ENCODE measurements at regions not wholly inside any gene's neighbourhood (a gene's known extent, or its start where the extent isn't known, plus 50 kb on each side); places are given as distances from the start of the nearest gene placed in this dataset.

DNA sequence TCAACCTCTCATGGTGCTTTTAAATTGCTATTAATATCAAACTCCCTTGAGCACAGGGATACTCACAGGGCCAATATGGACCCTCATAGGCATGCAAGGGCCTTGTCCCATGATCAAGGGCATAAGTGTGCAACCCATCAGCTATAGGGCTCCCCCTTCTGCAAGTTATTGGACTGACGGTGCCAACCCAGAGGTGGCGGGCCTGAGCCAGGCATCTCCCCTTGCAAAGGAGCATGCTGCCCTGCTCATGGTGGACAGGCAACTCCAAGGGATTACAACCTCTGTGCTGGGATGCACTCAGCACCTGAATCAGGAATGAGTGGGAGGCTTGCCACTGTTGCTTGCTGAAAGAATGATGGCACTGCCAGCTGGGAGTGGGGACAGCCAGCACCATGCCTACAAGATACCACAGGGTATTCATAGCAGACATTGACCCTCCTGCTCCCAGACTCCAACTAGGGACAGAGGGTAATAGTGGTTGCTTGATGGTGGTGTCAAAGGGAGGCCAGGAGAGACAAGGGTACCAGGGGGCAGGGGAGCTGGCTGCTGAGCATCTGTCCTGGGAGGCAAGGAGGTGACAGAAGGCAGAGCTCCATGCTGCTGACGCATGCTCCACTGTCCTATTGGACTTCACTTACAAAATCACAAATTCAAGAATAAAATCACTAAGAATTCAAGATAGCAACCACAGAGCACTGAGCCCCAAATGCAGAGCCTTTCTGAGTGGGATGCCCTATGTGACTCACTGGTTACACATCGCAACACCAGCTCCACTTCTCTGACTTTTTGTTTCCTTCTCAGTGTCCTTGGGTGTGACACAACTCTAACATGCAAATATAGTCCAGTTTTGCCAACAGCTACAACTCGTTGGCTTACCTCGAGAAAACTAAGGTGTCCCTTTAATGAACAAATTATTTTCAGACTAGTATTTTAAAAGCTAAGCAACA lies 157.1 kb upstream of the CCDC150 start:
- no peak overlapping the region for H4K5ac ChIP-seq (ENCODE audit: insufficient read length, low read depth, low read length)
- no peaks in the 10 kb centered on the region for H3K27me3 Mint-ChIP-seq (ENCODE audit: low read depth)
- no peak overlapping the region for H3K4ac ChIP-seq (ENCODE audit: low read depth, low read length)
- TF ChIP-seq, protein P1, sequence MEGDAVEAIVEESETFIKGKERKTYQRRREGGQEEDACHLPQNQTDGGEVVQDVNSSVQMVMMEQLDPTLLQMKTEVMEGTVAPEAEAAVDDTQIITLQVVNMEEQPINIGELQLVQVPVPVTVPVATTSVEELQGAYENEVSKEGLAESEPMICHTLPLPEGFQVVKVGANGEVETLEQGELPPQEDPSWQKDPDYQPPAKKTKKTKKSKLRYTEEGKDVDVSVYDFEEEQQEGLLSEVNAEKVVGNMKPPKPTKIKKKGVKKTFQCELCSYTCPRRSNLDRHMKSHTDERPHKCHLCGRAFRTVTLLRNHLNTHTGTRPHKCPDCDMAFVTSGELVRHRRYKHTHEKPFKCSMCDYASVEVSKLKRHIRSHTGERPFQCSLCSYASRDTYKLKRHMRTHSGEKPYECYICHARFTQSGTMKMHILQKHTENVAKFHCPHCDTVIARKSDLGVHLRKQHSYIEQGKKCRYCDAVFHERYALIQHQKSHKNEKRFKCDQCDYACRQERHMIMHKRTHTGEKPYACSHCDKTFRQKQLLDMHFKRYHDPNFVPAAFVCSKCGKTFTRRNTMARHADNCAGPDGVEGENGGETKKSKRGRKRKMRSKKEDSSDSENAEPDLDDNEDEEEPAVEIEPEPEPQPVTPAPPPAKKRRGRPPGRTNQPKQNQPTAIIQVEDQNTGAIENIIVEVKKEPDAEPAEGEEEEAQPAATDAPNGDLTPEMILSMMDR (conservative IDR thresholded peaks at IDR 0.05): peak; percentile 25; the same call in 1 of the 3 replicates
- no peaks in the 10 kb centered on the region for H3K23me2 ChIP-seq (ENCODE audit: insufficient read length, low read depth, low read length, poor library complexity, severe bottlenecking)
- no peak overlapping the region for H4K8ac ChIP-seq (replicated peaks; ENCODE audit: insufficient read length, low read depth, low read length)
- no peaks in the 10 kb centered on the region for H3K4me1 ChIP-seq (ENCODE audit: insufficient read depth, low read length)
- H3K14ac ChIP-seq (ENCODE audit: insufficient read depth, low read length): no peak overlapping the region
- peak overlapping the region in 1 of 3 experiments; percentile 42; a peak in 1 of 7 replicates for H3K27ac Mint-ChIP-seq
- H3K9me3 ChIP-seq (ENCODE audit: control insufficient read depth, low read depth, low read length): no peaks in the 10 kb centered on the region
- peaks cover 5 to 6% of the 10 kb centered on the region in 2 experiments; a peak in 3 of 4 replicates for H3K4me1 Mint-ChIP-seq
- no peak overlapping the region for H2BK120ac ChIP-seq (ENCODE audit: low read depth, low read length, poor library complexity, severe bottlenecking)
- WGBS (ENCODE audit: extremely low coverage, insufficient read length, low lambda C conversion rate): no CpG with 5 or more reads among the region's 6 CpGs
- H4K91ac ChIP-seq (ENCODE audit: insufficient read length, low read depth, low read length): no peak overlapping the region
- H3K36me3 Mint-ChIP-seq (ENCODE audit: insufficient read depth in 1 of 3, low read depth in 3 of 3): no peaks in the 10 kb centered on the region
- H3K23ac ChIP-seq (ENCODE audit: insufficient read length, low read depth, low read length): no peak overlapping the region
- H2AK5ac ChIP-seq (ENCODE audit: insufficient read length, low read length): no peak overlapping the region
- no peak overlapping the region for H2BK15ac ChIP-seq (ENCODE audit: low read depth, low read length)
- no peak overlapping the region for H2BK5ac ChIP-seq (ENCODE audit: insufficient read length, low read length)
- DNase-seq: no peak
- H3K27me3 ChIP-seq (ENCODE audit: insufficient read depth, low read length): no peaks in the 10 kb centered on the region
- H2BK20ac ChIP-seq (ENCODE audit: low read depth, low read length, poor library complexity, severe bottlenecking): no peak overlapping the region
- H3K56ac ChIP-seq (ENCODE audit: insufficient read length, low read depth, low read length): no peak overlapping the region
- no peaks in the 10 kb centered on the region for H3K79me1 ChIP-seq (ENCODE audit: insufficient read depth, low read depth, low read length, poor library complexity, severe bottlenecking)
- H2AFZ ChIP-seq (ENCODE audit: low read length): no peak overlapping the region
- H3K18ac ChIP-seq (ENCODE audit: insufficient read length, low read depth, low read length): no peak overlapping the region
- no peaks in the 10 kb centered on the region for H4K20me1 ChIP-seq (ENCODE audit: control insufficient read depth, insufficient read depth, insufficient read length)
- no peak overlapping the region for H3K9ac ChIP-seq (ENCODE audit: extremely low read depth, insufficient read length, low read length)
- H2BK12ac ChIP-seq (ENCODE audit: insufficient read length, low read depth, low read length): no peak overlapping the region
- H3K79me2 ChIP-seq (ENCODE audit: insufficient read depth, low read length): no peaks in the 10 kb centered on the region
- H3T11ph ChIP-seq (ENCODE audit: low read length): no peak overlapping the region
- H3K27ac ChIP-seq (ENCODE audit: insufficient read length, low read depth, low read length): no peak overlapping the region
- no peak overlapping the region; a peak in 1 of 5 replicates for H3K4me3 Mint-ChIP-seq
- H3K9me3 Mint-ChIP-seq: no peaks in the 10 kb centered on the region; a peak in 1 of 5 replicates
- H3K4me2 ChIP-seq (ENCODE audit: insufficient read depth, insufficient read length, low read length): no peak overlapping the region

Data from H9 (cell line).